GM12878 (cell line): ENCODE measurements at regions not wholly inside any gene's neighbourhood (a gene's known extent, or its start where the extent isn't known, plus 50 kb on each side); places are given as distances from the start of the nearest gene placed in this dataset.

Experiments used
- ATAC-seq: fragments of 200-7000 bp; cut with Tn5 transposase; 3 replicates; pipeline ENCODE4 v1.9.1; 2020; ENCODE audit warnings: mild to moderate bottlenecking, moderate library complexity
- BruUV-seq: library from RNA; stranded (reverse); fragments of 400-500 nt; replicated peaks from 2 replicates; lab custom pipeline; 2021; lab: Mats Ljungman, UMichigan
- CTCF ChIA-PET: fragments of 300-600 bp; sonication (Branson Sonifier 250); formaldehyde crosslinking; extraction: SDS; loops from one replicate; lab custom pipeline; 2021; ENCODE audit warnings: inconsistent platforms; lab: Yijun Ruan, JAX
- POLR2A ChIA-PET: fragments of 350-600 bp; formaldehyde crosslinking; extraction: SDS; loops from one replicate; lab custom pipeline; 2021; ENCODE audit warnings: inconsistent platforms; lab: Charles Lee
- RAD21 ChIA-PET: fragments of 300-600 bp; sonication (Branson Sonifier 250); formaldehyde crosslinking; loops from one replicate; lab custom pipeline; 2023; ENCODE audit warnings: antibody characterized with exemption; ENCODE audit not compliant: unreplicated experiment; lab: Charles Lee
- SMC1A ChIA-PET: fragments of 300-600 bp; sonication (Branson Sonifier 250); formaldehyde crosslinking; loops from one replicate; lab custom pipeline; 2023; ENCODE audit not compliant: unreplicated experiment, uncharacterized antibody; lab: Charles Lee
- DNase-seq: peaks from one replicate; pipeline ENCODE4 v3.0.0-alpha.2; 2011; ENCODE audit warnings: low read depth, low spot score
- FAIRE-seq: peaks from 3 replicates; lab custom pipeline; 2011; peaks lifted over from hg19 to GRCh38; lab: Jason Lieb, UNC
- H2AFZ ChIP-seq: 2 replicates; pipeline ENCODE4 v1.6.0; 2011; ENCODE audit warnings: low read depth, low read length, control low read depth; ENCODE audit not compliant: control insufficient read depth
- H3K27ac ChIP-seq: 2 replicates; pipeline ENCODE4 v1.5.1; 2011; ENCODE audit warnings: control low read depth; ENCODE audit not compliant: control insufficient read depth, insufficient read depth
- H3K27me3 ChIP-seq, 2 experiments: replicated peaks in 1 of 2; 2 replicates each; pipeline versions ENCODE4 v1.6.0 to v1.6.1; 2011; ENCODE audit warnings: low read length in 1 of 2; ENCODE audit not compliant: control insufficient read depth in 2 of 2, insufficient read depth in 2 of 2
- H3K36me3 ChIP-seq, 2 experiments: 2 replicates each; pipeline ENCODE4 v1.5.1; 2011; ENCODE audit warnings: low read length in 1 of 2; ENCODE audit not compliant: control insufficient read depth in 2 of 2, insufficient read depth in 2 of 2
- H3K4me1 ChIP-seq: 2 replicates; pipeline ENCODE4 v1.6.1; 2011; ENCODE audit warnings: mild to moderate bottlenecking, low read length, moderate library complexity, mixed read lengths; ENCODE audit not compliant: control insufficient read depth, insufficient read depth
- H3K4me2 ChIP-seq: 2 replicates; pipeline ENCODE4 v1.6.0; 2011; ENCODE audit warnings: control low read depth; ENCODE audit not compliant: control insufficient read depth, insufficient read depth
- H3K4me3 ChIP-seq: fragments of 200-600 bp; sonication (generic); 2 replicates; pipeline ENCODE4 v1.5.1; 2016
- H3K79me2 ChIP-seq: 2 replicates; pipeline ENCODE4 v1.6.0; 2011; ENCODE audit warnings: low read length; ENCODE audit not compliant: control insufficient read depth, insufficient read depth
- H3K9ac ChIP-seq: 2 replicates; pipeline ENCODE4 v1.8.0; 2011; ENCODE audit warnings: low read length, control low read depth, mixed read lengths; ENCODE audit not compliant: control insufficient read depth, insufficient read depth
- H3K9me3 ChIP-seq: replicated peaks from 3 replicates; pipeline ENCODE4 v1.5.1; 2011; ENCODE audit warnings: mild to moderate bottlenecking, low read length; ENCODE audit not compliant: control insufficient read depth, insufficient read depth
- H4K20me1 ChIP-seq: 2 replicates; pipeline ENCODE4 v1.6.0; 2011; ENCODE audit not compliant: control insufficient read depth, insufficient read depth
- BCL3 ChIP-seq: IDR thresholded peaks from 2 replicates; pipeline ENCODE4 v1.6.1; 2011; ENCODE audit warnings: borderline replicate concordance, low read depth, mild to moderate bottlenecking, moderate library complexity, low read length; ENCODE audit not compliant: insufficient read depth, poor library complexity, severe bottlenecking
- CREB1 ChIP-seq: IDR thresholded peaks from 2 replicates; pipeline ENCODE4 v1.6.1; 2012; ENCODE audit warnings: low read depth, mild to moderate bottlenecking, inconsistent platforms
- EP300 ChIP-seq, 2 experiments: fragments of 150-350 bp in 1 of 2; IDR thresholded peaks; 2 replicates each; pipeline ENCODE4 v1.6.1; 2011 to 2012; ENCODE audit warnings: low read depth in 2 of 2, low read length in 2 of 2, borderline replicate concordance in 1 of 2, improper control_type of control experiment in 1 of 2, inconsistent platforms in 1 of 2; ENCODE audit not compliant: control insufficient read depth in 1 of 2
- FOXM1 ChIP-seq: IDR thresholded peaks from 2 replicates; pipeline ENCODE4 v1.6.1; 2012; ENCODE audit warnings: low read depth, mild to moderate bottlenecking, inconsistent platforms, low read length, moderate library complexity
- HDAC2 ChIP-seq: fragments of 200-600 bp; sonication (generic); IDR thresholded peaks from 2 replicates; pipeline ENCODE4 v1.6.1; 2017
- MTA2 ChIP-seq: fragments of 450-650 bp; IDR thresholded peaks from 2 replicates; pipeline ENCODE4 v1.6.1; 2016; ENCODE audit warnings: low read depth, mild to moderate bottlenecking, moderate library complexity
- MYC ChIP-seq: IDR thresholded peaks from 2 replicates; pipeline ENCODE4 v1.6.1; 2011; ENCODE audit warnings: mild to moderate bottlenecking, low read length, moderate library complexity, inconsistent platforms; ENCODE audit not compliant: insufficient read depth, insufficient replicate concordance, insufficient read length, severe bottlenecking
- POLR2A ChIP-seq: IDR thresholded peaks from 2 replicates; pipeline ENCODE4 v1.6.1; 2011; ENCODE audit warnings: low read depth, mild to moderate bottlenecking, low read length
- PRDM15 ChIP-seq: fragments of 450-650 bp; formaldehyde crosslinking; IDR thresholded peaks from 2 replicates; pipeline ENCODE4 v1.4.0; 2020; ENCODE audit warnings: mild to moderate bottlenecking, moderate library complexity
- SPI1 ChIP-seq: IDR thresholded peaks from 2 replicates; pipeline ENCODE4 v1.6.1; 2011; ENCODE audit warnings: low read depth, mild to moderate bottlenecking, low read length, moderate library complexity, borderline replicate concordance; ENCODE audit not compliant: insufficient read depth
- SREBF1 ChIP-seq: IDR thresholded peaks from 2 replicates; pipeline ENCODE4 v1.6.1; 2012; ENCODE audit warnings: mild to moderate bottlenecking, low read length
- WGBS: methylation state at CpG from one replicate; pipeline ENCODE4 v1.1.6; 2016; ENCODE audit warnings: low lambda C conversion rate; ENCODE audit not compliant: insufficient replicate concordance, insufficient coverage; ENCODE audit errors: missing lambda C conversion rate; 5-methylcytosine and 5-hydroxymethylcytosine counted together
- in situ Hi-C: fragments of 300-500 bp; cut with MboI; formaldehyde crosslinking; loops from 9 replicates; pipeline ENCODE4 v1.14.3; 2018; ENCODE audit warnings: mixed read lengths
- intact Hi-C: fragments of 100-400 bp; cut with micrococcal nuclease; formaldehyde crosslinking; loops from one replicate; pipeline ENCODE4 v1.14.2; 2022; ENCODE audit not compliant: unreplicated experiment
- TF ChIP-seq, protein P1 (sequence below): fragments of 450-650 bp; IDR thresholded peaks from 2 replicates; pipeline ENCODE4 v1.6.1; 2016; ENCODE audit warnings: mild to moderate bottlenecking, moderate library complexity, borderline replicate concordance

DNA sequence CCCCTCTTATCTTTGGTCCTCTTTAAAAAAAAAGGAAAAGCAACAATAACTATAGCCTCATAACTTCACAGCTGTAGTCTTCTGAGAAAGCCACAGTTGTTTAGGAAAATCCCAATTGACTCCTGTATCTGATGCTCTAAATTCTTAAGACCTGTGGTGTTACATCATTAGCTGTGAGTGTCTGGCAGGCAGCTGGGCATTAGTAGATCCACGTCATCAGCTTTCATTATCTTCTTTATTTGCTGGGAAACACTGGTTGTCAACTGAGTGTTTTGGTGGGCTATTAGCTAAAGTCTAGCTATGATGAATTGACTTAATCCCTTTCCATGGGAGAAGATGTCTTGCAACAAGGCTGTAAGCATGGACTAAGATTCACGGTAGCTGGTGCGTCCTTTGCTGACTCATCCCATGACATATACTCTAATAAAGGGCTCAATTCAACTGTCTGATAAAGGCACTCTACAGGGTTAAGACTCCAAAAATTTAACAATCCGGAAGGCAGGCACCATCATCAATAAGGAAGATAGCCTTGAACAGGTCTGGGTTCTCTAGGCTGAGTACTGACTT, 517.2 kb downstream of the PLCL1 start:
- WGBS = 54% methylated on average over 4 of the region's 4 CpGs
- H3K36me3 ChIP-seq = no peaks in the 10 kb centered on the region
- H3K9me3 ChIP-seq = no peaks in the 10 kb centered on the region
- H3K9ac ChIP-seq = no peak overlapping the region
- no peaks in the 10 kb centered on the region; a peak in 1 of 4 replicates for H3K27me3 ChIP-seq
- H2AFZ ChIP-seq = no peak overlapping the region
- CTCF ChIA-PET = interaction anchor here (0.6 to 1.3 kb wide), 3 partner anchors 9 to 337 kb away, joined by 3 to 4 read pairs (median 3); no protein-coding TSS in a partner anchor
- ATAC-seq (no peak), DNase-seq (no peak), FAIRE-seq (no peak)
- RAD21 ChIA-PET = interaction anchor here (0.6 kb wide), 1 partner anchor 1101 kb away, joined by 3 read pairs; no protein-coding TSS in a partner anchor
- no peak overlapping the region for H3K4me3 ChIP-seq
- H3K4me1 ChIP-seq = no peaks in the 10 kb centered on the region
- no peaks in the 10 kb centered on the region for H4K20me1 ChIP-seq
- H3K79me2 ChIP-seq = no peaks in the 10 kb centered on the region
- intact Hi-C loops = no loop called here
- no peak overlapping the region for H3K27ac ChIP-seq
- TF ChIP-seq HDAC2 (no peak), MYC (no peak), SREBF1 (no peak), PRDM15 (CRISPR knock-in tag) (no peak), SPI1 (no peak), CREB1 (no peak), POLR2A (no peak), EP300 (IDR thresholded peaks at IDR 0.05; ENCODE audit: borderline replicate concordance in 1 of 2, control insufficient read depth in 1 of 2, low read depth in 2 of 2, low read length in 2 of 2) (no peak), FOXM1 (no peak), MTA2 (no peak), BCL3 (no peak)
- TF ChIP-seq, protein P1, sequence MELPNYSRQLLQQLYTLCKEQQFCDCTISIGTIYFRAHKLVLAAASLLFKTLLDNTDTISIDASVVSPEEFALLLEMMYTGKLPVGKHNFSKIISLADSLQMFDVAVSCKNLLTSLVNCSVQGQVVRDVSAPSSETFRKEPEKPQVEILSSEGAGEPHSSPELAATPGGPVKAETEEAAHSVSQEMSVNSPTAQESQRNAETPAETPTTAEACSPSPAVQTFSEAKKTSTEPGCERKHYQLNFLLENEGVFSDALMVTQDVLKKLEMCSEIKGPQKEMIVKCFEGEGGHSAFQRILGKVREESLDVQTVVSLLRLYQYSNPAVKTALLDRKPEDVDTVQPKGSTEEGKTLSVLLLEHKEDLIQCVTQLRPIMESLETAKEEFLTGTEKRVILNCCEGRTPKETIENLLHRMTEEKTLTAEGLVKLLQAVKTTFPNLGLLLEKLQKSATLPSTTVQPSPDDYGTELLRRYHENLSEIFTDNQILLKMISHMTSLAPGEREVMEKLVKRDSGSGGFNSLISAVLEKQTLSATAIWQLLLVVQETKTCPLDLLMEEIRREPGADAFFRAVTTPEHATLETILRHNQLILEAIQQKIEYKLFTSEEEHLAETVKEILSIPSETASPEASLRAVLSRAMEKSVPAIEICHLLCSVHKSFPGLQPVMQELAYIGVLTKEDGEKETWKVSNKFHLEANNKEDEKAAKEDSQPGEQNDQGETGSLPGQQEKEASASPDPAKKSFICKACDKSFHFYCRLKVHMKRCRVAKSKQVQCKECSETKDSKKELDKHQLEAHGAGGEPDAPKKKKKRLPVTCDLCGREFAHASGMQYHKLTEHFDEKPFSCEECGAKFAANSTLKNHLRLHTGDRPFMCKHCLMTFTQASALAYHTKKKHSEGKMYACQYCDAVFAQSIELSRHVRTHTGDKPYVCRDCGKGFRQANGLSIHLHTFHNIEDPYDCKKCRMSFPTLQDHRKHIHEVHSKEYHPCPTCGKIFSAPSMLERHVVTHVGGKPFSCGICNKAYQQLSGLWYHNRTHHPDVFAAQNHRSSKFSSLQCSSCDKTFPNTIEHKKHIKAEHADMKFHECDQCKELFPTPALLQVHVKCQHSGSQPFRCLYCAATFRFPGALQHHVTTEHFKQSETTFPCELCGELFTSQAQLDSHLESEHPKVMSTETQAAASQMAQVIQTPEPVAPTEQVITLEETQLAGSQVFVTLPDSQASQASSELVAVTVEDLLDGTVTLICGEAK = no peak
- POLR2A ChIA-PET = no interaction called here
- BruUV-seq = no TSS peak
- no peak overlapping the region for H3K4me2 ChIP-seq
- SMC1A ChIA-PET = interaction anchor here (1.4 to 1.5 kb wide), 3 partner anchors 9 to 1168 kb away, joined by 4 to 5 read pairs (median 5); no protein-coding TSS in a partner anchor
- in situ Hi-C loops = no loop called here
